ENCODE measurements at regions not wholly inside any gene's neighbourhood (a gene's known extent, or its start where the extent isn't known, plus 50 kb on each side); places are given as distances from the start of the nearest gene placed in this dataset.
"Not testable (repeated sequence)": the region's sequence is repeated elsewhere in the genome, so short reads cannot be mapped to it uniquely, and the experiment has no call there.

- DNase-seq (ENCODE audit: low spot score) = no peak
Observed at GRCh38 chr7:80346704-80347103, 165.2 kb downstream of the GNAT3 start.

DNA sequence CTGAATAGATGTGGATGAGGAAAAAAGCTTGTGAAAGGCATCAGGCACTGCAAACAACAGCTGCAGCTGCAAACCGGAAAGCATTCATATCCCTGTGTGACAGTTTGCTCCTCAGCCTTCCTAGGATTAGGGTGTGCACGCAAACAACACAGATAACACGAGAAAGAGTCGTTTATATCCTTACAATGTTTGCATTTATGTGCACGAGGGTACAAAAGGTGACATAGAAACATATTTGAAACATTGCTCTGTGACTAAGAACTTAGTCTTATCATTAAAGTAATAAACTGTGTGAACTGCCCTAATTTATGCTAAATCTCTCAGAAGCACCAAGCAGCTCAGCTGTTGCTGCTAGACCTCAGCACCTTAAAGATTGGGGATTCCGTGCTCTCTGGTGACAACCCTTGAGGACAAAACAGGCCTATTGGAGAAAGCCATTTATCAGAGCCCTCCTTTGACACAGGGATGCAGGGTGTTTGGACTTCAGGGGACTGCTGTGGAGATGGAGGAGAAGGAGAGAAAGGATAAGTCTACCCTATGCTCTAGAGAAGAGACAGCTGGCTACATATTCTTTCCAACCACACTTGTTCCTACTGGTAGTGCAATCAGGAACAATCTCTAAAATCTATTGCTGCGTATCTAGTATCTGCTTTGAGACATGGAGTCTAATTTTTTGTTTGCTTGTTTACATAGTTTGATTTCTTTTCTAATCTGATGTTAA, 176.2 kb downstream of the GNAT3 start:
- DNase-seq (ENCODE audit: low spot score) = no peak

DNA sequence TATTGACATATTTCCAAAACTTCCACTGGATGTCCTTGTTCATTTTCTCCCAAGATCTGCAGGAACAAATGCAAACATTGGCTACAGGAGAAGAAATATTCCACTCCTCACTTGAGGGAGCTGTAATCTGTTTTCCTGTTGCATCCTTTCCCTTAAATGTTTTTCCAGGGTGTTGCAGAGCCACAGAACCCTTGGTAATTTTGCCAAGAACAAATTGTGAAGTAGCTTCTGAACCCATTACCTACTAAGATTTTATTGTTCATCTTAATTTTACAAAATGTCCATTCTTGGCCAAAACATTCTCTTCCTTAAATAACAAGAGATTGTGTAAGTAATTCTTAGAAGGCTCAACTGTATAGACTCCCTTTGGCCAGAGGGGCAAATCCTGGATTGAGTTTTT, 177.0 kb downstream of the GNAT3 start:
- DNase-seq (ENCODE audit: low spot score) = no peak

- DNase-seq (ENCODE audit: low spot score) = no peak
Observed at GRCh38 chr7:80334196-80334595, 177.7 kb downstream of the GNAT3 start.

DNA sequence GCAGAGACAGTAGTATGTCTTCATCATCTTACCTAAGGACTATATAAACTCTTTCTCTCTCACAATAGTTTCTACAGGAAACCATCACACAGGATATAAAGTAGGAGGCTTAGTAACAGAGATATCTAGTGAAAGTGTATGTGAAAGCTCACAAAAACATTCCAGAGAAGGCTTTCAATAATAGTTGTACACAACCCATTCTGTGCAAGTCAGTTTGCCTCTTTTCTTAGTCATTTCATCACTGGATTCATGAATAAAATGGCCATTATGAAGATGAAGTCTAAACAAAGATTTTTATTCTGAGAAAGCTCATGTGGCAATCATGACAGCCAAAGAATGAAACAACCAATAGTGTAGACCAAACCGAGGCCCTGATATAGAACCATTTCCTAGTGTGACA, 178.8 kb downstream of the GNAT3 start:
- DNase-seq (ENCODE audit: low spot score) = no peak

DNA sequence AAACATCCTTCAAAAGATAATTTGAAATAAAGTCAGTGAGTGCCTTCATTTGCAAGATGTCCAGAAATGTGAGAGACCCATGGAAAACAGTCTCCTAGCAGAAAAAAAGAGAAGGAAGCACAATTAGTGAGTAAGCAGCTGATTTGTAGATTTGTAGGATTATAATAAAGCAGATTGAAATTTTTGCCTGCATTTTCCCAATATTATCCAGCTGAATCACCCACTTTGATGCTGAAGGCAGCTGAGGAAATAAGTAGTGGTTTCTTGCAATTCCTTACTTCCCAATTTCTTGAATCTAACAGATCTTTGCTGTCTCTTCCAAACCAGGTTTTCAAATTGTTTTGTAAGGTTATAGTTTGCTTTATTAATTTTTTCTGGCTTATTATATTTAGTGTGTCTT, 181.4 kb downstream of the GNAT3 start:
- no peak for DNase-seq (ENCODE audit: low spot score)

DNA sequence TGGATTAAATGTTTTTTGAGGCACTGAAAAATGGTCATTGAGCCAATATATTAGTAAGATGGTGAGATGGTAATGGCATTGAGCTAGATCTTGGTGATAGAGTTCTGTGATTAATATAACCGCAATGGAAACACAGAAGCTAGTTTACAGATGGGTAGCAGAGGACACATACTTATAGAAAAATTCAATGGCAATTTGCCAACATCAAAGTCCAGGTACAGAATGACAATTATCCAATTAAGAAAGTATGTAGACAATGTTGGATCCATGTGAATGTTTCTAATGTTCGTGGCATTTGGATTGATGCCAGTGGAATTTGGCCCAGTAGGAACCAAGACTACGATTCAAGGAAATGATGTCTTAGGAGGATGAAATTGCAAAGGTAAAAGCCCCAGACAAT, 187.8 kb downstream of the GNAT3 start:
- DNase-seq (ENCODE audit: low spot score) = no peak

- DNase-seq (ENCODE audit: low spot score) = no peak
Observed at GRCh38 chr7:80319461-80319860, 184.8 kb downstream of the GNAI1 start.

DNA sequence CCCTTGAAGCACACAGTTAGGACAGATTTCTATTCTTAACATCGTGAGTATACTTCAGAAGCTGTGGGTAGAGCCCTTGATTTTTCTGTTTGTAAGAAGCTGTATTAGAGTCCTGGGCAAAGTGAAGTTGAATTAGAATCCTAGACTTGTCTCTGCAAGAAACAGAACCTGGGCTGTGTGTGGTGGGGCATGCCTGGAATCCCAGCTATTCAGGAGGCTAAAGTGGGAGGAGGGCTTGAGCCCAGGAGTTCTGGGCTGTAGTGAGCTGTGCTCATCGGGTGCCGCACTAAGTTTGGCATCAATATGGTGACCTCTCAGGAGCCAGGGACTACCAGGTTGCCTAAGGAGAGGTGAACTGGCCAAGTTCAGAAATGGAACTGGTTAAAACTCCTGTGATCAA, 183.4 kb downstream of the GNAI1 start:
- DNase-seq (ENCODE audit: low spot score) = no peak

DNA sequence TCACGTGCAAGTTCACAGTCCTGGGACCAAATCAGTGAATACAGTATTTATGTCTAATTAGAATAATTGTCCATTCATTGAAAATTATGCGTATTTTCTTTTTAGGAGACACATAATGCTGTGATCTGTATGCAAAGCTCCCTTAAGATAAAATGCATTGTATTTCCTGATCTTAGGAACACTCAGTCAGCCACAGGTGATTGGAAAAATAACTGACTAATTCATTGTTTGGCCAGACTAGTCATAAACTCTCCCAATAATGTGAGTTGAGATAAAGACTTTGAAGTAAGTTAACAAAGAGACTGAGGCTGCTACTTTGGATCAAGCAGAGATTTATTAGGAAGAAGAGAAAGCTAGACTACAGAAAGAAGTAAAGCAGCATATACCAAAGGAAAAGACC, 182.2 kb downstream of the GNAI1 start:
- no peak for DNase-seq (ENCODE audit: low spot score)

DNA sequence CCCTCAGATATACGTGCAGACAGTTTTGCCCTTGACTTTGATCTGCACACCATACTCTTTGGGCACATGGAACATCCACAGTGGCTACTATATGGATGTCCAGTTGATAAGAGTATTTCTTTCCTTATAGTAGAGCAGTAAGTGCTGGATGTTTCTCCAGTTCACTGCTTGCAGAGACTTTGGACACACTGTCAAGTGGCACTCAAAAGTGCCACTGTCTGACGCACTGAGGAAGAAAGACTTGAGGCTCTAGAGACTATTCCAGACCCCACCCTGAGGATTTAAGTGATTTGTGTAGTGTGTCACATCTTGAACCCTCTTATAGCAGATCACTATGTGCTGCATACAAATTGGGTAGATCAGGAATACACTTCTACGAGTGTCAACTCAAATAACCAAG, 179.1 kb downstream of the GNAI1 start:
- no peak for DNase-seq (ENCODE audit: low spot score)

- DNase-seq (ENCODE audit: low spot score) = no peak
Observed at GRCh38 chr7:80313067-80313626, 178.5 kb downstream of the GNAI1 start.

- DNase-seq (ENCODE audit: low spot score) = no peak
Observed at GRCh38 chr7:80312139-80312661, 177.6 kb downstream of the GNAI1 start.

GRCh38 chr7:80311313-80311712, 176.7 kb downstream of the GNAI1 start:
- DNase-seq (ENCODE audit: low spot score) = no peak

- no peak for DNase-seq (ENCODE audit: low spot score)
Observed at GRCh38 chr7:80309971-80310549, 175.4 kb downstream of the GNAI1 start.

DNA sequence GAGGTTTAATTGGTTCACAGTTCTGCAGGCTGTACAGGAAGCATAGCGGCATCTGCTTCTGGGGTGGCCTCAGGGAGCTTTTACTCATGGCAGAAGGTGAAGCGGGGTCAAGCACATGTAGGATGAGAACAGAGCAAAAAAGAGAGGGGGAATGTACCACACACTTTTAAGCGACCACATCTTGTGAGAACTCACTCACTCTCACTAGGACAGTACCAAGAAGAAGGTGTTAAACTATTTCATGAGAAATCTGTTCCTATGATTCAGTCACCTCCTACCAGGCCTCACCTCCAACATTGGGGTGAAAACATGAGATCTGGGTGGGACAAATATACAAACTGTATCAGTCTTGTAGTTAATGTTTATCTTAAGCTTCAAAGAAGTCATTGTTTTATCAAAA, 174.7 kb downstream of the GNAI1 start:
- DNase-seq (ENCODE audit: low spot score) = no peak

DNA sequence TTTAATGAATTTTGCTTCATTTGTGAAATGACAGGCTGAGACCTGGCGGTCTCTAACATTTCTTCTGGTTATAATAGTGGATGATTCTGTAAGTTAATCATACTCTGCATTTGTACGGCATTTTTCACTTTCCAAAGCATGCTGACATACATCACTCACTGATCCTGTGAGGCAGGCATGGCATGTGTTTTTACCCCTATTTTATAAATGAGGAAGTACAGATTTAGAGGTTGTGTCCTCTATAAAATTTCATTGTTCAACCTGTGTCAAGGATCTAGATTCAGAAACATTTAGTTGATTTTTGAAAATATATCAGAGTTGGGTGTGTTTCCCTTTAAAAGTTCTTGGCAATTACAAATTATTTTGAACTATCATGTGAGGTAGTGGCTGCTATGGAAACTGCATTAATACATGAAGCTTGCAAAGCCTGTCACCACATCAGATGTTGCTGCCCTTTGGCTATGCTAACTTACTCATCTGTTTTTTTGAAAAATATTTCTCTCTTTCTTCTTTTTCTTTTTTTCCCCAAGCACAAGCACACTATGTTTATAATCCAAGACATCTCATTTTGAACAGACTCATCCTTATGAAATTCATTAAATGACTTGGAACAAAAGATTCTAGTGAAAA, 172.7 kb downstream of the GNAI1 start:
- peak; percentile 14 for DNase-seq (ENCODE audit: low spot score)

- DNase-seq (ENCODE audit: low spot score) = no peak
Observed at GRCh38 chr7:80303315-80303714, 168.7 kb downstream of the GNAI1 start.

- no peak for DNase-seq (ENCODE audit: low spot score)
Observed at GRCh38 chr7:80302636-80303035, 168.0 kb downstream of the GNAI1 start.

- no peak for DNase-seq (ENCODE audit: low spot score)
Observed at GRCh38 chr7:80302078-80302477, 167.4 kb downstream of the GNAI1 start.

DNA sequence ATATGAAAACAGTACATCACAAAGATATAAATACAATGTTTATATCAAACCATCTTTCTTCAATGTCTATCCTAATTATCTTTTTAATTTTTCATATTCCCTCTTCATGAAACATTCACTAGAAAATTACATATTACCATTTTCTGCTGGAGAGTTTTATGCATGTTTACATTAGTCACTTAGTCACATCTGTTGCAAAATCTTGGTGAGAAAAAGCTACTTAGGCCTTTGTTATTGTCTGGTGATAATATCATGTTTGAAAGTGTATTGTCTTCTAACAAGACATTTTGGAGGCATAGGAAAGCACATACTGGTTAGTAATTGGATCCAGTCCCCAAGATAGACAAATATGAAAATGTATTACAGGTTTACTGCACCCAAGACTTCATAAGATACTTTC, 163.6 kb downstream of the GNAI1 start:
- no peak for DNase-seq (ENCODE audit: low spot score)

- DNase-seq (ENCODE audit: low spot score) = no peak
Observed at GRCh38 chr7:80294346-80294745, 159.7 kb downstream of the GNAI1 start.

GRCh38 chr7:80292634-80293033, 158.0 kb downstream of the GNAI1 start:
- not testable (repeated sequence) for DNase-seq (ENCODE audit: low spot score)

Data from NAMALWA (cell line).